ENCODE measurements at regions not wholly inside any gene's neighbourhood (a gene's known extent, or its start where the extent isn't known, plus 50 kb on each side); places are given as distances from the start of the nearest gene placed in this dataset.

DNA sequence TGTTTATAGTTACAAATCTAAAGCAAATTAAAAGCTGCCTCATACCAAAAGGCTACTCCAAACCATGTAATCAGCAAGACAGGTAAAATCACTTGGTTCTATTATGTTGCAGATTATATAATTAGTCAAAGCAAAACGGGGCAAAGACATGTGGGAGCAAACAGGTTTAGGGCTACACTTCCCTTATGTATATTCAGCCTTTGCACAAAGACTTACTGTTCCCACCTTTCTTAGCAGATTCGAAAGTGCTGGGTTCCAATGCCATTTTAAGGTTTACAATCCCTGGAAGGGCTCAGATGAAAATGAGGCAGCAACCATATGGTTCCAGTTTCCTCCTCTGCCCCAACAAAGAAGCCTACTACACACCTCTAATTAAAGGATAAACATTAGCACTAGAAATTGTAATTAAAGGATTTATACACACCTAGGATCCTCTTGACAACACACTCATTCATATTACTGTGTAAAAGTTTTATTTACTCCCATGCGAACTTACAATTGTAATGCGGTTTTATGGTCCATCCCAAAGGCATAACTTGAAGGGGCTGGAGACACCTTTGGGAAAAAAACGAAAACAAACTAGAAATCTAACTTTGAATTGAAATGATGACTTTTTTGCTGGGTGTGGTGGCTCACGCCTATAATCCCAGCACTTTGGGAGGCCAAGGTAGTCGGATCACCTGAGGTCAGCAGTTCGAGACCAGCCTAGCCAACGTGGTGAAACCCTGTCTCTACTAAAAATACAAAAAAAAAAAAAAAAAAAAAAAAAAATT, 117.3 kb upstream of the PKN2 start:
- TF ChIP-seq CTCF (IDR thresholded peaks at IDR 0.05) = no peak
- TF ChIP-seq POLR2A (IDR thresholded peaks at IDR 0.05) = no peak
